NCI-H2081 treated with DMSO at 0.1 percent for 48 hours (cell line): ENCODE measurements at regions not wholly inside any gene's neighbourhood (a gene's known extent, or its start where the extent isn't known, plus 50 kb on each side); places are given as distances from the start of the nearest gene placed in this dataset.

Experiments
- DNase-seq: peaks from one replicate; lab custom pipeline; 2025; lab: John Stamatoyannopoulos, UW

DNA sequence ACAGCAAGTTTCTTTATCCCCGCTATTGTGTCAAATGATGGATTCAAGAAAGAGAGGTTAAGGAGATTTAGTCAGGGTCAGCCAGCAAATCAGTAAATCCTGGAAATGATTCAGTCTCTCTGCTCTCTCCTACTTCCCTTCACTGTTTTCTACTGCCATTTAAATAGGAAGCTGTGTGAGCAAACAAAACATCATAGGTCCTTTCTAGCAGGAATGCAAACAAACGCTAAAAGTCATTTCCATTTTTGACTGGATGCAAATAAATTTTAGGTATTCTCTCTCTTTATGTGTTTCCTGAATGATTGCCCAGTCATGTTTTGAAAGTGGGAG, 299.4 kb upstream of the RORA start:
- DNase-seq, result no peak

GRCh38 chr15:61527836-61528580, 298.9 kb upstream of the RORA start:
- DNase-seq, result no peak

DNA sequence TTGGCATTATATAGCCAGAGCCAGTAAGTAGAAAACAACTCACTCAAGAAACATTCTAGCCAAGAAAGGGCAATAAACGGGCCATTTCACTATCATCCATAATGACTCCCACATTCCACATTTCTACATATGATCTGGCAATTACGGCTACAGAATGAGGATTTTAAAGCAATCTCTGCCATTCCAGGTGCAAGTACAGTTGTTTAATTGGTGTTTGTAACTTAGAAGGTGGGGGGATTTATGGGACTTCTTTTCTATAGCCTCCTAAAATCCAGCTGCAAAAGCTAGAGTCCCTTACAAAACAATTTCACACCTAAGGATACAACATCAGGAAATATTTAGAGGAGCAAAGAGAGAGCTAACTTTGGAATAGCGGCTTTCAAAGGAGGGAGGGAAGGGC, 295.4 kb upstream of the RORA start:
- no peak for DNase-seq

- DNase-seq, result no peak
These were observed 295.0 kb upstream of the RORA start for GRCh38 chr15:61524086-61524485.

GRCh38 chr15:61522411-61522810, 293.3 kb upstream of the RORA start:
- no peak for DNase-seq

DNA sequence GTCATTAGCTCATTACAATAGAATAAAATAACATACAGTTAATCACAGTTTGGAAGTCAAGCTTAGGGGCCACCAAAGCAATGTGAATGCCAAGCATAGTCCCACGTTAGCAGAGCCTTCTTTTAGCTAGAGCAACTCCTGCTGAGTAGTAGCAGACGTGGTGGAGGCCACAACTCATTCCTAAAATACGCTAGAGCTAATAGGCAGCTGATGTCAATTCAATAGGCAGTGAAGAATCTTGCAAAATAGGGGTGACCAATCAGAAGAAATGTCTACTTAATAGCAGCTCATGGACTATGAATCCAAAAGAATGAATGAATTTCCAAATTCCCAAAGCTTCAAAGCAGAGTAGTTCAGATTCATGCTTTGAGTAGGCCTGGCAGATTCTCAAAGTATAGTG, 292.9 kb upstream of the RORA start:
- DNase-seq, result no peak

DNA sequence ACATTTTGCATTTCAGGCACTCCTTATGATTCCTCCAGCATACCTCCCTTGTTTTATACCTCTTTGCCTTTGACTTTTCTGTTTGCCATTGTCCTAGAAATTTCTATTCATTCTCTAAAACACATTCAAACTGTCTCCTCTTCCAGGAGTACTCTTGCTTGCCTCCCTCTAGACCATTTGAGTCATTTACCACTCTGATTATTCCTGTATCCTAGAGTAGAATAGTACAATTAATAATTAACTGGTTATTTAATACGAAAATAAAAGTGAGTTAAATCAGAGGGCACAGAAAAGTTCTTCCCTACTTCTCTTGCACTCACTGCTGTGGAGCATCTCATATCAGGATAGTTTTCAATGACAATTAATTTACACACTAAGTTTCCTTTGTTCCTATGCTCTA, 290.2 kb upstream of the RORA start:
- no peak for DNase-seq

GRCh38 chr15:61518191-61518950, 289.3 kb upstream of the RORA start:
- DNase-seq, result no peak

DNA sequence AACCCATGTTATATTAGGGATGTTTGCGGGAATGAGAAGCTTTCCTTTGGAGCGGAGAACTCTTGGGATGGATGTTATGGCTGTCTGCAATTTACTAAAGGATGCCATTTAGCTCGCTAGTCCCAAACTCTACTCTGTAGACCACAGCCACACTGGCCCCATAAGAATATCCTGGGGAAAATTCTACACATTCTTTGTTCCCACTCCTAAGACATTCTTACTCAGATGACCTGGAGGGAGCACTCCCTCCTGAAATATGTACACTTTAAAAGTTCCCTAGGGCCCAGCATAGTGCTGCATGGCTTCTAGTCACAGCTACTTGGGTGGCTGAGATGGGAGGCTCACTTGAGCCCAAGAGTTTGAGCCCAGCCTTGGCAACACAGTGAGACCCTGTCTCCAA, 288.7 kb upstream of the RORA start:
- DNase-seq, result no peak

GRCh38 chr15:61517335-61517734, 288.2 kb upstream of the RORA start:
- no peak for DNase-seq

DNA sequence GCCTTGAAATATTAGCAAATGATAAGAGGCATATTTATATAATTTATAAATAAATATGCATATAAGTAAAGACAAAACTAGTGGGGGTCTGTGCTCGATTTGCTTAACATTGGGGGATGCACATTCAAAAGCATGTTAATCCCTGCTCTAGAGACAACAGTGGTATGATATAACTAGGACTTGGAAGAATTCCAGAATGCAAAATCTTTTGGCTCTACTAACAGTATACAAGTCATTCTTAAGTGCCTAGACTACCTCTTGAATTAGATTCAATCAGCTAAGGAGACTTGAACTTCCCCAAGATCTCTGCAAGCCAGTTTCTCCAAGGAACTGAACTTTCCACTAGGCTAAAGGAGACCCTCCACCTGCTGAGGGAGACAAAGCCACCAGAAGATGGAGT, 282.7 kb upstream of the RORA start:
- no peak for DNase-seq

DNA sequence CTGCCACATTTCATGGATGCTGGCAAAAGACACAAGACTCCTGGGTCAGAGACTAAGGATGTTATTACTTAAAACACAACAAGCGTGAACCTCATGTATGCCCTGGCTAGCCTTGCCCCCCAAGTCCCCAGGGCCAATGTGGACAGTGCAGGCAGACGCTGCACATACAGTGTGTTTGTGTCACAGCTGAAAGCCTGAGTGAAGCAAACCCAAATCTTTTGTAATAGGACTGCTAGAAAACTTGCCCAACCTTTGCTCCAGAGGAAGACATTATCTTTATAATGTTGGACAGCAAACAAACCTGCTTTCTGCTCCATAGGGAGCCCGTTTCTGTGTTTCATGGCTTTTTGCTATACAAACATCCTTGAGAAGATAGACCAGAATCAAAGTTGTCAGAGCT, 282.0 kb upstream of the RORA start:
- DNase-seq, result no peak

GRCh38 chr15:61509327-61509840, 280.3 kb upstream of the RORA start:
- DNase-seq, result no peak

GRCh38 chr15:61503383-61503969, 274.4 kb upstream of the RORA start:
- no peak for DNase-seq

DNA sequence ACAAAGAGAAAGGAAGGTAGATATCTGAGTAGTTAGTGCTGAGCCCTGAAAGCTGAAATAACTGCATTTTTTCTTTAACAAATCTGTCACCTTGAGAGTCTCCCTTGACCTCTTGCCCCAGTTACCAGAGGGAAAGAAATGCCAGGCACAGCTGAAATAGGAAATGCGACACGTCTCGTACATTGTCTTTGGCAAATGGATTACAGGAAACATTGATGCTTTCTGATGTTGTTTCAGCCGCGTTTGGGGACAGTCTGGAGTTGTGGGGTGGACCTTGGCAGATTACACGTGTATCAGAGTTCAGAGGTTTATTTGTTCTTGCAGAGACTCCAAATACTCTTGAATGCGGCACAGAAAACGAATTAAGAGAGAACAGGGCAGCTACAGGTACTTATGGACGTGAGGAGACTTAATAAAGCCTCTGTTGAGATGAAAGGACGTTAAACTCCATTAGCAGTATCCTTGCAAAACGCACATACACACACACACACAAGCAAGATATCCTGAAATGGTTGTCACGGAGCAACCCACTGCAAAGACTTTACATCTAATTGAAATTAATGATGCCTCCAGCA, 272.8 kb upstream of the RORA start:
- no peak for DNase-seq

DNA sequence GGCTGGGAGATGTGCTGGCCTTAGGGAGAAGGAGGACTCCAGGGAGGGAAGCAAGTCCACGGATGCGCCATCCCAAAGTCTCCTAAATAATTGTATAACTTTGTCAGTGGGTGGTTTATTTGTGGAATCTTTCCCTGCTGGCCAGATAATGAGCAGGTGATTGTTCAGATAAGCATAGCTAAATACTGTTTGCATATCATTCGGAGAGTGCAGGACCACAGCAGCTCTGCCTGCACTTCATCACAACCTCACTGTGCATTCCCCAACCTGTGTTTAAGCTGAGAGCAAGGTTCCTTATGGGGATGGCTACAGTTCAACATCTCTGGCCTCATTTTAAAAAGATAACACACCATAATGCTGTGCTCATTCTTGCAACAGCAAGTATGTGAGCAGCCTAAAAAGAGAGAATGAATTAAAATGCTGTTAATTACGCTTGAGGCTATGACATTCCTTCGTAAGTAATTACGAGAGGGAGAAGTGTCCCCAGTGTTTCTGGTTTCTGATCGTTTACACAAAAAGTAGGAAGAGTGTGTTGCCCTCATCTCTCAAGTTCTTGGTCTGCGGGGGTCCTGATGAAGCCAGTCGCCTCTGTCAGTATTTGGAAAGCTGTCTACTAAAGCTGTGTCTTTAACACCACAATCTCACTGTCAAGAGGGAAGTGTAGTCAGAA, 272.0 kb upstream of the RORA start:
- DNase-seq, result no peak

DNA sequence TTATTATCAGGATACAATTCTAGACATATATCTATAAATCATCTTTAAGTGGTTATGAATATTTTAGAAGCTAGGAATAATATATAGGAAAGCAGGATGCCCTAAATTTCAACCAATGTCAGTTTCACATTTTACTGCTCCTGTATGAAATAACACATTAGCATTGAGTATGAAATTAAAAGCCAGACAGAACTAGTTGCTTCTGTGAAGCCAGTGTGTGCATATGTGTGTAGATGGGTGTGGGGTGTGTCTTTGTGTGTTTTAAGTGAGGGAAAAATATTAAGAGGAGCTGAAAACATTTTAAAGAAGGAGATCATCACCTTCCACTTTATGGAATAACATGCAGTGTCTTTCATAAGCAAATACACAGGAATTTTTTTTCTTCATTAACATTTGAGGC, 271.4 kb upstream of the RORA start:
- no peak for DNase-seq

DNA sequence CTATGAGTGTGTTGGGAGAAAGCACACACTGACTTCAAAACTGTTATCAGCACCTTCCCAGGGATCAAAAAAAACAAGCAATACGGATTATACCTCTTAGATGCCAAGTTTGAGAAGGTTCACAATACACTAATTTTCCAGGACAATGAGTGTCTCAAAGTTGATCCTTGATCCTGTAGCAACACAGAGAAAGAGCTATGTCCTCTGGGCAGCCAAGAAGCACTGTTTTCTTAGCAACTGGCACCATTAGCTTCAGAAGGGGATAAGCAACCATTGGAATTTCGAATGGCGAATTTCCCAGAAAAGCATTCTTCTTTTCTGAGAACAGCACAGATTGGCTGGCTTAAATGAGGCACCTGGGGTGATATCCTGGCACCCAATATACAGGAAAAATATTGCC, 270.3 kb upstream of the RORA start:
- DNase-seq, result no peak

GRCh38 chr15:61489571-61489970, 260.5 kb upstream of the RORA start:
- DNase-seq, result no peak

DNA sequence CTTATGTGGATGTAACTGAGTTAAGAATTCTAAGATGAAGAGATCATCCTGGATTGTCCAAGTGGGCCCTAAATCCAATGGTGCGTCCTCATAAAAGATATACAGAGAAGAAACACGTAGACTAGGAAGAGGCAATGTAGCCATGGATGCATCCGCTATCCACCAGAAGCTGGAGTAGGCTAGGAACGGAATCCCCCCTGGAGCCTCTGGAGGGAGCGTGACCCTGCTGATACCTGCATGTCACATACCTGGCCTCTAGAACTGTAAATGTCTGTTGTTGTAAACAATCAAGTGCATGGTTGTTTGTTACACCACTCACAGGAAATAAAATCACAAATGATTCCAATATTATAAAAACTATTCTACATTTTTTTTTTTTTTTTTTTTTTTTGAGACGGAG, 254.5 kb upstream of the RORA start:
- no peak for DNase-seq

DNA sequence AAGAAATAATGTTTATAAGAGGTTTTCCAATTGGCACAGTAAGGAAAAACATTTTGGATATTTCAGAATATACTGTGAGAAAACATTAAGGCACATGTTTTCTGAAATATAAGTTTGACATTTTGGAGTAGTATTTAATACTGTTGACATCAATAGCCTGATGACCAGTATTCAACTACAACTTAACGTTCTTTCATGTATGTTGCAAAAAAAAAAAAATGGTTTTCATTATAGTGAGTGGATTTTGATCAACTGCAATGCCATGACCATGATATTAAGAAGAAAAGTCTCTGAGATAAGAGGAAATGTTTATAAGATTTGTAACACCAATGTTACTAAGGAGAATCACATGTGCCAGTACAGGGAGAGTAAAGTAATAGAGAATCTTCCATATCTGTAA, 252.8 kb upstream of the RORA start:
- DNase-seq, result no peak

DNA sequence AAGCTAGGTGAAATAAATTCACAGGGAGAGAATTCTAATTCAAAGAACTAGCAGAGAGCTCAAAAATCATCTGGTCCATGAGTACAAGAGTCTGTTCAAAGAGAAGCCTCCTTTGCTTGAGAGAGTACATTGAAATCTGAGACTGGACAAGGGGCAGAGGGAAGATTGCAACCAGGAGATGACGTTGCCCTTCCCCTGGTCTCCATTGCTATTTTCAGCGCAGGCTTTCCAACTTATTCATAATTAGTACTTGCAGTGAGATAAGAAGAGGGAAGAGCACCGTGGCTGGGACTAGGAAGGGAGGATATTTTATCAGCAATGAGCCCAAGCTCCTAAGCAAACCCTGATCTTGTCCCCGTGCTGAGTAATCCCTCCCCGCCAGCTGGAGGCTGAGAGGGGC, 251.8 kb upstream of the RORA start:
- DNase-seq, result no peak
